Kidney tubule cell (primary cell): ENCODE measurements at regions not wholly inside any gene's neighbourhood (a gene's known extent, or its start where the extent isn't known, plus 50 kb on each side); places are given as distances from the start of the nearest gene placed in this dataset.

Source experiments
- DNase-seq: peaks from one replicate; pipeline ENCODE4 v3.0.0-alpha.2; 2018; ENCODE audit warnings: low spot score

GRCh38 chr18:41624460-41624859 lies 330.6 kb upstream of the PIK3C3 start:
- DNase-seq: peak; percentile 53

GRCh38 chr18:41621177-41621576 lies 333.9 kb upstream of the PIK3C3 start:
- DNase-seq: no peak

- no peak for DNase-seq
These were observed 336.9 kb upstream of the PIK3C3 start for GRCh38 chr18:41618147-41618546.

- DNase-seq: no peak
These were observed 337.4 kb upstream of the PIK3C3 start for GRCh38 chr18:41617647-41618046.

GRCh38 chr18:41613003-41613609 lies 341.9 kb upstream of the PIK3C3 start:
- no peak for DNase-seq

GRCh38 chr18:41604964-41605363 lies 350.1 kb upstream of the PIK3C3 start:
- DNase-seq: no peak

- DNase-seq: no peak
These were observed 353.0 kb upstream of the PIK3C3 start for GRCh38 chr18:41602034-41602433.

GRCh38 chr18:41600693-41601391 lies 354.2 kb upstream of the PIK3C3 start:
- DNase-seq: no peak

- no peak for DNase-seq
These were observed 355.6 kb upstream of the PIK3C3 start for GRCh38 chr18:41599466-41599865.

- DNase-seq: no peak
These were observed 360.5 kb upstream of the PIK3C3 start for GRCh38 chr18:41594582-41594981.

- DNase-seq: no peak
These were observed 361.8 kb upstream of the PIK3C3 start for GRCh38 chr18:41593171-41593675.

- DNase-seq: no peak
These were observed 367.1 kb upstream of the PIK3C3 start for GRCh38 chr18:41587976-41588375.

GRCh38 chr18:41585512-41585911 lies 369.5 kb upstream of the PIK3C3 start:
- DNase-seq: no peak

GRCh38 chr18:41579185-41579584 lies 375.8 kb upstream of the PIK3C3 start:
- DNase-seq: no peak

- DNase-seq: no peak
These were observed 377.5 kb upstream of the PIK3C3 start for GRCh38 chr18:41577529-41577928.

GRCh38 chr18:41576643-41577042 lies 378.4 kb upstream of the PIK3C3 start:
- no peak for DNase-seq

- no peak for DNase-seq
These were observed 385.2 kb upstream of the PIK3C3 start for GRCh38 chr18:41569867-41570266.

GRCh38 chr18:41561961-41562360 lies 393.1 kb upstream of the PIK3C3 start:
- DNase-seq: no peak

- no peak for DNase-seq
These were observed 396.3 kb upstream of the PIK3C3 start for GRCh38 chr18:41558715-41559114.

GRCh38 chr18:41553716-41554115 lies 401.3 kb upstream of the PIK3C3 start:
- DNase-seq: no peak

GRCh38 chr18:41548521-41549260 lies 406.3 kb upstream of the PIK3C3 start:
- DNase-seq: no peak

GRCh38 chr18:41545091-41545888 lies 409.7 kb upstream of the PIK3C3 start:
- no peak for DNase-seq
